ENCODE measurements at regions not wholly inside any gene's neighbourhood (a gene's known extent, or its start where the extent isn't known, plus 50 kb on each side); places are given as distances from the start of the nearest gene placed in this dataset.
A peak's percentile ranks its signal among the peaks of the same experiment; 100 is the strongest.

- DNase-seq (ENCODE audit: low read depth) = no peak
Observed at GRCh38 chr2:64338910-64339500, 115.0 kb upstream of the LGALSL start.

GRCh38 chr2:64341461-64341860 lies 112.5 kb upstream of the LGALSL start:
- no peak for DNase-seq (ENCODE audit: low read depth)

- no peak for DNase-seq (ENCODE audit: low read depth)
Observed at GRCh38 chr2:64342195-64343099, 111.5 kb upstream of the LGALSL start.

GRCh38 chr2:64344999-64345576 lies 108.9 kb upstream of the LGALSL start:
- no peak for DNase-seq (ENCODE audit: low read depth)

GRCh38 chr2:64345998-64346397 lies 108.0 kb upstream of the LGALSL start:
- no peak for DNase-seq (ENCODE audit: low read depth)

GRCh38 chr2:64348386-64349130 lies 105.4 kb upstream of the LGALSL start:
- DNase-seq (ENCODE audit: low read depth) = no peak

- no peak for DNase-seq (ENCODE audit: low read depth)
Observed at GRCh38 chr2:64349131-64349530, 104.8 kb upstream of the LGALSL start.

- DNase-seq (ENCODE audit: low read depth) = no peak
Observed at GRCh38 chr2:64350996-64351395, 103.0 kb upstream of the LGALSL start.

- DNase-seq (ENCODE audit: low read depth) = no peak
Observed at GRCh38 chr2:64352292-64352691, 101.7 kb upstream of the LGALSL start.

GRCh38 chr2:64354857-64355680 lies 98.9 kb upstream of the LGALSL start:
- DNase-seq (ENCODE audit: low read depth) = peak; percentile 76

- no peak for DNase-seq (ENCODE audit: low read depth)
Observed at GRCh38 chr2:64356906-64357305, 97.1 kb upstream of the LGALSL start.

GRCh38 chr2:64359171-64359891 lies 94.6 kb upstream of the LGALSL start:
- DNase-seq (ENCODE audit: low read depth) = no peak

- DNase-seq (ENCODE audit: low read depth) = peak; percentile 86
Observed at GRCh38 chr2:64359892-64360657, 93.9 kb upstream of the LGALSL start.

GRCh38 chr2:64361151-64361938 lies 92.6 kb upstream of the LGALSL start:
- DNase-seq (ENCODE audit: low read depth) = no peak

GRCh38 chr2:64362562-64363026 lies 91.4 kb upstream of the LGALSL start:
- no peak for DNase-seq (ENCODE audit: low read depth)

- no peak for DNase-seq (ENCODE audit: low read depth)
Observed at GRCh38 chr2:64363140-64363539, 90.8 kb upstream of the LGALSL start.

- no peak for DNase-seq (ENCODE audit: low read depth)
Observed at GRCh38 chr2:64363848-64364247, 90.1 kb upstream of the LGALSL start.

GRCh38 chr2:64367444-64368232 lies 86.3 kb upstream of the LGALSL start:
- no peak for DNase-seq (ENCODE audit: low read depth)
